ENCODE measurements at regions not wholly inside any gene's neighbourhood (a gene's known extent, or its start where the extent isn't known, plus 50 kb on each side); places are given as distances from the start of the nearest gene placed in this dataset.

GRCh38 chr4:114280645-114281044, 301.2 kb upstream of the ARSJ start (continued):
- no peak for TF ChIP-seq GABPA (IDR thresholded peaks at IDR 0.05; ENCODE audit: borderline replicate concordance, insufficient read depth, low read length)
- TF ChIP-seq NRF1 (IDR thresholded peaks at IDR 0.05; ENCODE audit: low read depth, low read length): no peak
- TF ChIP-seq JUND (IDR thresholded peaks at IDR 0.05; ENCODE audit: low read length): no peak
- TF ChIP-seq CREB1 (IDR thresholded peaks at IDR 0.05): no peak
- TF ChIP-seq ATF3 (IDR thresholded peaks at IDR 0.05; ENCODE audit: insufficient read depth, low read depth, low read length): no peak
- TF ChIP-seq KDM4A (IDR thresholded peaks at IDR 0.05; ENCODE audit: low read depth, low read length, severe bottlenecking): no peak

Data from H1 (cell line).